Psoas muscle (tissue), 7 donors: ENCODE measurements at regions not wholly inside any gene's neighbourhood (a gene's known extent, or its start where the extent isn't known, plus 50 kb on each side); places are given as distances from the start of the nearest gene placed in this dataset.

Source experiments
- ATAC-seq, 4 donors: fragments of 200-7000 bp; cut with Tn5 transposase; one replicate each; pipeline ENCODE4 v1.9.1; 2020; ENCODE audit warnings: moderate library complexity in 3 of 4, mild to moderate bottlenecking in 2 of 4
- DNase-seq, 2 donors: peaks; one replicate each; pipeline ENCODE4 v3.0.0-alpha.2; 2020
- H3K27ac ChIP-seq: fragments of 200-600 bp; one replicate; pipeline ENCODE4 v1.8.0; 2022
- H3K27me3 ChIP-seq, 3 donors: fragments of 200-600 bp in 1 of 3; one replicate each; pipeline versions ENCODE4 v1.6.1 to v1.8.0; 2013 to 2022; ENCODE audit warnings: low read length in 2 of 3, mild to moderate bottlenecking in 2 of 3, moderate library complexity in 1 of 3; ENCODE audit not compliant: insufficient read depth in 3 of 3
- H3K36me3 ChIP-seq, 2 donors: fragments of 200-600 bp in 1 of 2; one replicate each; pipeline versions ENCODE4 v1.6.1 to v1.8.0; 2013 to 2022; ENCODE audit warnings: low read depth in 1 of 2, mild to moderate bottlenecking in 1 of 2, moderate library complexity in 1 of 2; ENCODE audit not compliant: insufficient read depth in 1 of 2
- H3K4me1 ChIP-seq: fragments of 200-600 bp; one replicate; pipeline ENCODE4 v1.8.0; 2022
- H3K4me3 ChIP-seq: fragments of 200-600 bp; one replicate; pipeline ENCODE4 v1.8.0; 2022; ENCODE audit warnings: mild to moderate bottlenecking
- H3K9me3 ChIP-seq: fragments of 200-600 bp; one replicate; pipeline ENCODE4 v1.8.0; 2022
- WGBS, 3 donors: extraction: QIAGEN DNeasy Blood & Tissue Kit; methylation state at CpG; one replicate each; pipeline versions ENCODE4 v1.1.6 to v1.1.7; 2013; 5-methylcytosine and 5-hydroxymethylcytosine counted together
- intact Hi-C, 2 donors: fragments of 100-400 bp; cut with DNase I; formaldehyde crosslinking; loops; one replicate each; pipeline versions ENCODE4 v1.11.0 to v1.14.2; 2022
- TF ChIP-seq, protein P1 (sequence below): fragments of 200-600 bp; IDR thresholded peaks from one replicate; pipeline ENCODE4 v1.8.0; 2022; ENCODE audit warnings: antibody characterized with exemption
- donor health status: healthy with polysubstance abuse.
- donor health status: DM: no; HTN: no; CAD: no; lungs with moderate emphysema.
- donor health status: Bipolar disorder and iron deficiency.
- donor health status: healthy.
- donor health status: DM: yes; HTN: yes; CAD: no.
- donor health status: DM: no; HTN: no; CAD: no.
- donor health status: DM: yes; HTN: yes; CAD: no.

DNA sequence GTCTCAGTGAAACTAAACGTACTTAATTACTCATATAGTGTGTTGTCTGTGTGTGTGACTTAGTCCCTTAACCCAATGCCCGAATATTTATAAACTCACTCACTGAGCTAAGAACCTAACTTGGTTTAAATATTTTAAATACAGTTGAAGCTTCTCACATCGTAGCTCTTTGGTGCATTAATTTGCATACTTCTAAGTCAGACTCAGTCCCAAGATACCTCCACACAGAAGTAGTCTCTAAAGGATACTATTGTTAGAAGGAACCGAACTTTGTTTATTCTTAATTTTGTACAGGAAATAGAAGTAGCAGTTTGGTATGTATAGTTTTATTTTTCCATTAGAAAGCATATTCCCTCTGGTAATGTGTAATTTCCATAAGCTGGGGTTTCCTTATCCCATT lies 54.0 kb upstream of the NKAP start:
- H3K4me1 ChIP-seq = peaks cover 5% of the 10 kb centered on the region
- H3K4me3 ChIP-seq = no peak overlapping the region
- TF ChIP-seq, protein P1, sequence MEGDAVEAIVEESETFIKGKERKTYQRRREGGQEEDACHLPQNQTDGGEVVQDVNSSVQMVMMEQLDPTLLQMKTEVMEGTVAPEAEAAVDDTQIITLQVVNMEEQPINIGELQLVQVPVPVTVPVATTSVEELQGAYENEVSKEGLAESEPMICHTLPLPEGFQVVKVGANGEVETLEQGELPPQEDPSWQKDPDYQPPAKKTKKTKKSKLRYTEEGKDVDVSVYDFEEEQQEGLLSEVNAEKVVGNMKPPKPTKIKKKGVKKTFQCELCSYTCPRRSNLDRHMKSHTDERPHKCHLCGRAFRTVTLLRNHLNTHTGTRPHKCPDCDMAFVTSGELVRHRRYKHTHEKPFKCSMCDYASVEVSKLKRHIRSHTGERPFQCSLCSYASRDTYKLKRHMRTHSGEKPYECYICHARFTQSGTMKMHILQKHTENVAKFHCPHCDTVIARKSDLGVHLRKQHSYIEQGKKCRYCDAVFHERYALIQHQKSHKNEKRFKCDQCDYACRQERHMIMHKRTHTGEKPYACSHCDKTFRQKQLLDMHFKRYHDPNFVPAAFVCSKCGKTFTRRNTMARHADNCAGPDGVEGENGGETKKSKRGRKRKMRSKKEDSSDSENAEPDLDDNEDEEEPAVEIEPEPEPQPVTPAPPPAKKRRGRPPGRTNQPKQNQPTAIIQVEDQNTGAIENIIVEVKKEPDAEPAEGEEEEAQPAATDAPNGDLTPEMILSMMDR = no peak
- ATAC-seq (no peak), DNase-seq (no peak)
- intact Hi-C loops = no loop called here
- 10 to 25% (median 16%) methylated on average over 4 of the region's 4 CpGs for WGBS, 3 donors
- H3K36me3 ChIP-seq = no peaks in the 10 kb centered on the region
- no peaks in the 10 kb centered on the region for H3K9me3 ChIP-seq
- H3K27me3 ChIP-seq = peaks cover 8 to 81% (median 17%) of the 10 kb centered on the region in 3 donors
- H3K27ac ChIP-seq = no peak overlapping the region

DNA sequence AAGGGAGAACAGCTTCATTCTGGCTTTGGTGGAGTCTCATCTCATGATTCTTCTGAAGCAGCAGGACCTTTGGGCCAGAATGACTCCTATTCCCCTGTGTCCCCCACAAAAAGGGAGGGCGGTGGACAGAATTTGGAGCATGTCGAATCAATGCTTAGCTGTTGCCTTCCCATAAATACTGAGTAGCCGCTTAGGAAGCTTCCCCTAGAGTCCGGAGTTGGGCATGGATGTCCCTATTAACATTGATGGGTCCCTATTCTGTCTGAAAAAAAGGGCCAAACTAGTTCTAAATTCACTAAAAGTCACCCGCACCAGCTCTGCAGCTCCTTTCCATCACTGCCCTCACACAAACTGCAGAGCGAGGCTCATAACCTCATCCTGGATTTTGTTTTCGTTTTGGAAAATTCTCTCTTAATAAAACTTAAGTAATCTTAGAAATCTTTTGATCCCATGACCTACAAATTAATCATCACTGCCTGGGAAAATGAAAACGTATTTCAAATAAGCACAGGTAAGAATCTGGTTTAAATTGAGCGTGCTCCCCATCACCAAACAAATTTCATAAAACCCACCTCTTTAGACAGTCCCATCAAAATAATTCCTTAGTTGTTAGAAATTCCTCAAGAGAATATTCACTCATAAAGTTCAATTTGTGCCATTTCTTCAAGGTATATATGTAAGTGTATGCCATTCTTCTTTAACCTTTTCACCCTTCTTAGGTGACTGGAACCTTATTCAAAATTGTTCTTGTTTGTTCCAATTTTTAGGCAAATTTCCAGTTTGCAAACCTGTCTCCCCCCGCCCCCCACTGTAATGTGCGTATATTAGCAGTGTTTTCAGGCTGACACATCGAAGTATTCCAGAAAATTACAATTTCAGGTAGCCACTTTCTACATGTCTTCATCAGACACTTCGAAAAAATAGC lies 53.3 kb upstream of the NKAP start:
- Histone ChIP-seq H3K36me3 (no peaks in the 10 kb centered on the region), H3K9me3 (no peaks in the 10 kb centered on the region), H3K27ac (no peak overlapping the region), H3K4me1 (peaks cover 5% of the 10 kb centered on the region), H3K27me3 (peaks cover 6 to 81% (median 17%) of the 10 kb centered on the region in 3 donors), H3K4me3 (no peak overlapping the region)
- 9 to 31% (median 12%) methylated on average over 13 of the region's 13 CpGs for WGBS, 3 donors
- intact Hi-C loops = no loop called here
- DNase-seq (no peak), ATAC-seq (no peak)
- TF ChIP-seq, protein P1 = no peak

DNA sequence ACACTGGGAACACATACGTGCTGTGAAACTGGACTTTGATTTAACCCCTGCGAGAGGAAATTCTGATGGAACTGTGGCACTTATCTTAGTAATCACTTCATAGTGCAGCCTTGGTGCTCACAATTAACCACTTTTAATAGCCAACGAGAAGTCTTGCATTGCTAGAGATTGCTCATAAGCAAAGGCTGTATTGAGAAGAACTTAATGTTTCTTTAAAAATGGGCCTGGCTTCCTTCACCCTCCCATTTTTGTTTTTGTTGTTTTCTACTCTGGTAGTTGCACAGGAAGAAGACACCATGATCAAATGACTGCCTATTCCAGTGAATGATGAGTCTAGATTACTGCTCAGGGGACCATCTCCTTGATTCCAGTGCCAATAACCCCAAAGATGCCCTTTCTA lies 52.5 kb upstream of the NKAP start:
- H3K36me3 ChIP-seq = no peaks in the 10 kb centered on the region
- no peak for DNase-seq
- no peak overlapping the region for H3K4me3 ChIP-seq
- TF ChIP-seq, protein P1 = no peak
- H3K27me3 ChIP-seq = peaks cover 5 to 87% (median 18%) of the 10 kb centered on the region in 3 donors
- H3K27ac ChIP-seq = no peak overlapping the region
- intact Hi-C loops = no loop called here
- 16 to 45% (median 20%) methylated on average over 3 of the region's 3 CpGs for WGBS, 3 donors
- peaks cover 5% of the 10 kb centered on the region for H3K4me1 ChIP-seq
- no peaks in the 10 kb centered on the region for H3K9me3 ChIP-seq
- no peak for ATAC-seq
